MM.1S (cell line): ENCODE measurements at regions not wholly inside any gene's neighbourhood (a gene's known extent, or its start where the extent isn't known, plus 50 kb on each side); places are given as distances from the start of the nearest gene placed in this dataset.

Experiments used
- DNase-seq: peaks from one replicate; pipeline ENCODE4 v3.0.0-alpha.2; 2015
- H2AFZ ChIP-seq: fragments of 300-600 bp; sonication (generic); 2 replicates; pipeline ENCODE4 v1.6.0; 2016; ENCODE audit warnings: antibody characterized with exemption, low read length
- H3F3A ChIP-seq: fragments of 300-600 bp; sonication (generic); 2 replicates; pipeline ENCODE4 v1.6.1; 2016; ENCODE audit warnings: mild to moderate bottlenecking, antibody characterized with exemption, low read length, moderate library complexity, mixed read lengths; ENCODE audit not compliant: insufficient read depth
- H3K27ac ChIP-seq: fragments of 300-600 bp; sonication (generic); 2 replicates; pipeline ENCODE4 v1.5.1; 2016; ENCODE audit warnings: mild to moderate bottlenecking, low read length
- H3K27me3 ChIP-seq: fragments of 300-600 bp; sonication (generic); replicated peaks from 2 replicates; pipeline ENCODE4 v1.6.0; 2016; ENCODE audit warnings: low read length; ENCODE audit not compliant: insufficient read depth
- H3K36me3 ChIP-seq: fragments of 300-600 bp; sonication (generic); replicated peaks from 2 replicates; pipeline ENCODE4 v1.6.1; 2016; ENCODE audit warnings: mild to moderate bottlenecking, low read length, mixed read lengths; ENCODE audit not compliant: insufficient read depth
- H3K4me1 ChIP-seq: fragments of 300-600 bp; sonication (generic); 2 replicates; pipeline ENCODE4 v1.6.1; 2016; ENCODE audit warnings: low read length, mixed read lengths
- H3K4me2 ChIP-seq: fragments of 300-600 bp; sonication (generic); 2 replicates; pipeline ENCODE4 v1.6.0; 2016; ENCODE audit warnings: low read depth, low read length
- H3K4me3 ChIP-seq: fragments of 300-600 bp; sonication (generic); 2 replicates; pipeline ENCODE4 v1.5.1; 2016; ENCODE audit warnings: low read length, mixed read lengths
- H3K79me2 ChIP-seq: fragments of 300-600 bp; sonication (generic); 2 replicates; pipeline ENCODE4 v1.6.1; 2016; ENCODE audit warnings: mixed run types, low read length, mixed read lengths
- H3K9ac ChIP-seq: fragments of 300-600 bp; sonication (generic); 2 replicates; pipeline ENCODE4 v1.6.1; 2016; ENCODE audit warnings: low read length, mixed read lengths
- H3K9me2 ChIP-seq: fragments of 300-600 bp; sonication (generic); replicated peaks from 2 replicates; pipeline ENCODE4 v1.6.1; 2016; ENCODE audit warnings: mild to moderate bottlenecking, low read length, mixed read lengths; ENCODE audit not compliant: insufficient read depth
- H3K9me3 ChIP-seq: fragments of 300-600 bp; sonication (generic); replicated peaks from 2 replicates; pipeline ENCODE4 v1.6.1; 2016; ENCODE audit warnings: mild to moderate bottlenecking, low read length, mixed read lengths; ENCODE audit not compliant: insufficient read depth
- H4K20me1 ChIP-seq: fragments of 300-600 bp; sonication (generic); 2 replicates; pipeline ENCODE4 v1.6.1; 2016; ENCODE audit warnings: mild to moderate bottlenecking, low read length, moderate library complexity, mixed read lengths; ENCODE audit not compliant: insufficient read depth
- EZH2 ChIP-seq: fragments of 300-600 bp; sonication (generic); optimal IDR thresholded peaks from 2 replicates; pipeline ENCODE3; 2017; ENCODE audit warnings: low read depth, mild to moderate bottlenecking, antibody characterized with exemption, low read length, mixed read lengths
- EZH2phosphoT487 ChIP-seq: fragments of 300-600 bp; sonication (generic); IDR thresholded peaks from 2 replicates; pipeline ENCODE4 v1.6.1; 2018; ENCODE audit warnings: antibody characterized with exemption, low read length
- TF ChIP-seq, protein P1 (sequence below): fragments of 300-600 bp; sonication (generic); IDR thresholded peaks from 2 replicates; pipeline ENCODE4 v1.5.1; 2016; ENCODE audit warnings: antibody characterized with exemption, low read length, mixed read lengths

DNA sequence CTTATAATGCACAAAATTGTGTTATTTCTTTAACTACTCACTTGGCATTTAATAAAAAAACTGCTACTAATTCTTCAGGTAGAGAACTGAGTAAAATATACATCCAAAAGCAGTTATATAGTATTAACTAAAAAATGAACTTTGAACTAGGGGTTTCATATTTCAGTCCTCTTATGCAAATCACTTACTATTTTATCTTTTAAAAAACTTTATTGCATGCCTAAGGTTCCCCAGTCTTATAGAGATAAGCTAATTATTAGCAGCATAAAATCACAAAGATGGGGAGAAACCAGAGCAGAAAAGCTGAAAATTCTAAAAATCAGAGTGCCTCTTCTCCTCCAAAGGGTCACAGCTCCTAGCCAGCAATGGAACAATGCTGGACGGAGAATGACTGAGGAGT is 228.0 kb downstream of the CALCRL start:
- H3K36me3 ChIP-seq, result no peaks in the 10 kb centered on the region
- no peaks in the 10 kb centered on the region for H3K9me3 ChIP-seq
- H3K4me2 ChIP-seq, result no peak overlapping the region
- no peak for TF ChIP-seq EZH2phosphoT487
- TF ChIP-seq, protein P1, sequence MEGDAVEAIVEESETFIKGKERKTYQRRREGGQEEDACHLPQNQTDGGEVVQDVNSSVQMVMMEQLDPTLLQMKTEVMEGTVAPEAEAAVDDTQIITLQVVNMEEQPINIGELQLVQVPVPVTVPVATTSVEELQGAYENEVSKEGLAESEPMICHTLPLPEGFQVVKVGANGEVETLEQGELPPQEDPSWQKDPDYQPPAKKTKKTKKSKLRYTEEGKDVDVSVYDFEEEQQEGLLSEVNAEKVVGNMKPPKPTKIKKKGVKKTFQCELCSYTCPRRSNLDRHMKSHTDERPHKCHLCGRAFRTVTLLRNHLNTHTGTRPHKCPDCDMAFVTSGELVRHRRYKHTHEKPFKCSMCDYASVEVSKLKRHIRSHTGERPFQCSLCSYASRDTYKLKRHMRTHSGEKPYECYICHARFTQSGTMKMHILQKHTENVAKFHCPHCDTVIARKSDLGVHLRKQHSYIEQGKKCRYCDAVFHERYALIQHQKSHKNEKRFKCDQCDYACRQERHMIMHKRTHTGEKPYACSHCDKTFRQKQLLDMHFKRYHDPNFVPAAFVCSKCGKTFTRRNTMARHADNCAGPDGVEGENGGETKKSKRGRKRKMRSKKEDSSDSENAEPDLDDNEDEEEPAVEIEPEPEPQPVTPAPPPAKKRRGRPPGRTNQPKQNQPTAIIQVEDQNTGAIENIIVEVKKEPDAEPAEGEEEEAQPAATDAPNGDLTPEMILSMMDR, result no peak
- no peak for TF ChIP-seq EZH2
- H3K9me2 ChIP-seq, result no peaks in the 10 kb centered on the region
- H2AFZ ChIP-seq, result no peak overlapping the region
- H3K4me3 ChIP-seq, result no peak overlapping the region
- no peaks in the 10 kb centered on the region for H3K27me3 ChIP-seq
- no peaks in the 10 kb centered on the region for H3K79me2 ChIP-seq
- DNase-seq, result no peak
- no peak overlapping the region for H3K27ac ChIP-seq
- H3K4me1 ChIP-seq, result no peaks in the 10 kb centered on the region
- H4K20me1 ChIP-seq, result no peaks in the 10 kb centered on the region
- H3F3A ChIP-seq, result no peaks in the 10 kb centered on the region
- no peak overlapping the region for H3K9ac ChIP-seq

DNA sequence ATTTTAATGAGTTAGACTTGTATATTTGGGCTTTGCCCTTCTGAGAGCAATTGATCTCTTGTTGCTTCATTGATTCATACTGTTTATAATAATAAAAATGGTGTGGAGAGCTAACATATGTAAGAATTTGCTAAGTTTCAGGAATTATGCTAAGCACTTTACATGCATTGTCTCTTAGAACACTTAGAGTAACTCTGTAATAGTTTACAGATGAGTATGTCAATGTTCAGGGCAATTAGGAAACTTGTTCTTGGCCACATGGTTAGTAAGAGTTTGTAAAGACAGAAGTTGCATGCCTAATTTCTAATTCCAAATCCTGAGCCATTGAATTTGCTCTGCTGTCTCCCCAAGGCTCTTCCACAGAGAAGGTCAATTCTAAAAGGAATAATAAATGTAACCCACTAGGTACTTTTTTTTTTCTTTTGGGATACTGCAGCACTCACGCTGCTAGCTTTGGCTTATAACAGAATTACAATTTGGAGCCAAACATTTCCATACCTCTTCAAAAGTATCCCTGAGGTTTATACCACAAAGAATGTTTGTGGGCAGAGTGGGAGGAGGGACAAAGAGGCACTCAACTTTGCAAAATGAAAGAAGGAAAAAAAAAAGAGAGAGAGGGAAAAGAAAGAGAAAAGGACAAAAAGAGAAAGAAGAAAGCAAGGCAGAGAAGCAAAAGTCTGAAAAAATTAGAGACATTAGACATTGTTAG is 232.4 kb downstream of the CALCRL start:
- DNase-seq, result no peak
- Histone ChIP-seq H3K4me2 (no peak overlapping the region), H3K4me3 (no peak overlapping the region), H3K9ac (no peak overlapping the region), H3K27ac (no peak overlapping the region), H3K9me3 (no peaks in the 10 kb centered on the region), H3F3A (no peaks in the 10 kb centered on the region), H4K20me1 (no peaks in the 10 kb centered on the region), H3K4me1 (no peaks in the 10 kb centered on the region), H3K9me2 (no peaks in the 10 kb centered on the region), H3K36me3 (no peaks in the 10 kb centered on the region), H3K79me2 (no peaks in the 10 kb centered on the region), H3K27me3 (no peaks in the 10 kb centered on the region), H2AFZ (no peak overlapping the region)
- no peak for TF ChIP-seq EZH2
- TF ChIP-seq, protein P1, result no peak
- no peak for TF ChIP-seq EZH2phosphoT487

DNA sequence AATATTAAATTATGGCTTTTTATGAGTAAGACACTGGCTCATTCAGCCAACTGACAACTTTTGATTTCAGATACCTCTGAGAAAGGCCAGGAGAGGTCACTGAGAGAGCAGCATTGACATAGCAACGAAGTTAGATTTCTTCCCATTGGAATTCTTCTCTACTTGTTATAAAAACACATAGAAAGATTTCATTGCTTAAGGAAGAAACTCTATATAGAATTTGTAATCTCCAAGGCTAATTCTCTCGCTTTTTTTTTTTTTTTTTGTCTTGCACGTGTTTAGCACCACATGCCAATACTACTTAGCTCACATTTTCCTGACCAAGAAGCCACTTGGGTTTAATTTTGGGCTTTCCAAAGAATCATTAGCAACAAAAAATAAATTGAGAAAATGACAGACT is 233.7 kb downstream of the CALCRL start:
- H3K4me2 ChIP-seq, result no peak overlapping the region
- no peak for TF ChIP-seq EZH2
- TF ChIP-seq, protein P1, result no peak
- no peak for TF ChIP-seq EZH2phosphoT487
- H4K20me1 ChIP-seq, result no peaks in the 10 kb centered on the region
- no peaks in the 10 kb centered on the region for H3K36me3 ChIP-seq
- DNase-seq, result no peak
- no peak overlapping the region for H3K9ac ChIP-seq
- no peaks in the 10 kb centered on the region for H3K9me2 ChIP-seq
- H3K27ac ChIP-seq, result no peak overlapping the region
- no peaks in the 10 kb centered on the region for H3K27me3 ChIP-seq
- no peak overlapping the region for H2AFZ ChIP-seq
- no peaks in the 10 kb centered on the region for H3K4me1 ChIP-seq
- H3F3A ChIP-seq, result no peaks in the 10 kb centered on the region
- H3K4me3 ChIP-seq, result no peak overlapping the region
- no peaks in the 10 kb centered on the region for H3K79me2 ChIP-seq
- H3K9me3 ChIP-seq, result no peaks in the 10 kb centered on the region
